Heart left ventricle (tissue), 16 donors: ENCODE measurements at regions not wholly inside any gene's neighbourhood (a gene's known extent, or its start where the extent isn't known, plus 50 kb on each side); places are given as distances from the start of the nearest gene placed in this dataset.

ENCODE experiments used
- ATAC-seq, 4 donors: fragments of 200-7000 bp; cut with Tn5 transposase; one replicate each; pipeline ENCODE4 v1.9.1; 2020 to 2022; ENCODE audit warnings: moderate library complexity in 4 of 4, mild to moderate bottlenecking in 3 of 4, moderate number of reproducible peaks in 1 of 4
- DNase-seq, 5 donors: peaks; one replicate each; pipeline ENCODE4 v3.0.0-alpha.2; 2020
- H3K27ac ChIP-seq, 12 donors: fragments of 200-600 bp; sonication (generic) in 4 of 12; one replicate each; pipeline versions ENCODE4 v1.5.0 to v1.8.0; 2016 to 2022; ENCODE audit warnings: mild to moderate bottlenecking in 2 of 12
- H3K27me3 ChIP-seq, 9 donors: fragments of 200-600 bp; sonication (generic) in 2 of 9; one replicate each; pipeline versions ENCODE4 v1.5.1 to v1.8.0; 2016 to 2022; ENCODE audit warnings: mild to moderate bottlenecking in 3 of 9
- H3K36me3 ChIP-seq, 9 donors: fragments of 200-600 bp; sonication (generic) in 2 of 9; one replicate each; pipeline versions ENCODE4 v1.5.0 to v1.8.0; 2018 to 2022; ENCODE audit warnings: mild to moderate bottlenecking in 2 of 9
- H3K4me1 ChIP-seq, 12 donors: fragments of 200-600 bp; sonication (generic) in 4 of 12; one replicate each; pipeline versions ENCODE4 v1.5.0 to v1.8.0; 2016 to 2022; ENCODE audit warnings: mild to moderate bottlenecking in 3 of 12
- H3K4me3 ChIP-seq, 12 donors: fragments of 200-600 bp; sonication (generic) in 4 of 12; one replicate each; pipeline versions ENCODE4 v1.5.0 to v1.8.0; 2017 to 2022; ENCODE audit warnings: mild to moderate bottlenecking in 9 of 12, moderate library complexity in 4 of 12
- H3K9me3 ChIP-seq, 12 donors: fragments of 200-600 bp; sonication (generic) in 4 of 12; one replicate each; pipeline versions ENCODE4 v1.5.0 to v1.8.0; 2016 to 2022; ENCODE audit warnings: mild to moderate bottlenecking in 1 of 12
- CTCF ChIP-seq, 12 donors: fragments of 200-600 bp; sonication (generic) in 4 of 12; IDR thresholded peaks; one replicate each; pipeline versions ENCODE4 v1.5.0 to v1.8.0; 2018 to 2022; ENCODE audit warnings: antibody characterized with exemption in 12 of 12, mild to moderate bottlenecking in 5 of 12
- POLR2A ChIP-seq, 2 donors: fragments of 450-650 bp; IDR thresholded peaks; one replicate each; pipeline ENCODE4 v1.6.1; 2017; ENCODE audit warnings: antibody characterized with exemption in 2 of 2, mild to moderate bottlenecking in 2 of 2, moderate library complexity in 2 of 2
- WGBS, 4 donors: extraction: QIAGEN DNeasy Blood & Tissue Kit in 2 of 4; methylation state at CpG; one replicate each; pipeline versions ENCODE4 v1.1.5 to v1.1.7; 2013 to 2018; 5-methylcytosine and 5-hydroxymethylcytosine counted together
- intact Hi-C, 10 donors: fragments of 100-400 bp; cut with DNase I; formaldehyde crosslinking; loops; one replicate each; pipeline versions ENCODE4 v1.11.1 to v1.14.2; 2022
- donor health status: ischemic (EF 13 %, LVEDD 7.1; RV severe dilation, severe dysfunction).
- donor health status: healthy with polysubstance abuse.
- donor health status: DM: no; HTN: yes; CAD: no.
- donor health status: DM: no; HTN: no; CAD: no.
- donor health status: ischemic (EF 25% LVEDD 6.9; RV normal size, moderate dysfunction).
- donor health status: ischemic (EF 25% LVEDD 5.7; RV mildly dilated, moderate dysfunction).
- donor health status: healthy.
- donor health status: DM: yes; HTN: yes; CAD: no.
- donor health status: ischemic (EF 35%, LVEDD 5.7; RV mildly dilated, moderate dysfunction).
- donor health status: nonischemic (EF 11% LVEDD 7.7; RV severe dilation, severe dysfunction).
- donor health status: DM: yes; HTN: yes; CAD: no.
- donor health status: PGD.
- donor health status: ischemic (EF 29% LVEDD 5.4; RV normal size, mild dysfunction).
- donor health status: nonischemic (EF 23%, LVEDD 6.1; RV moderate dilation, normal function).

DNA sequence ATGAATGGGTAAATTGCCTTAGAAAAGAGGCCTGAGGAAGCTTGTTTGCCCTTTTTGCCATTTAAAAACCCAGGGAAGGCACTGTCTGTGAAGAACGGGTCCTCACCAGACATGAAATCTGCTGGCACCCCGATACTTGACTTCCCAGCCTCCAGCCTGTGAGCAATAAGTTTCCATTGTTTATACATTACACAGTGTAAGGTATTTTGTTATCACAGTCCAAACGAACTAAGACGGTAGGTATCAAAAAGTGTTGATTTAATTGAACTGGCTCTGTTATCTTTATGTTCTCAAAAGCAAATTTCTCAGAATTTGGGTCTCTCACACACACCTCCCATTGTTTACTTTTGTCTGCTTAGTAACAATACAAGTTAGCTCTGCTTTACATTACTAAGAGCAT is 181.1 kb upstream of the MARCKS start:
- WGBS, 4 donors = 80 to 87% (median 83%) methylated on average over 4 of the region's 4 CpGs
- H3K4me1 ChIP-seq = peaks cover 0 to 23% (median 13%) of the 10 kb centered on the region in 12 donors
- no peak for TF ChIP-seq POLR2A (IDR thresholded peaks at IDR 0.05)
- TF ChIP-seq CTCF (IDR thresholded peaks at IDR 0.05) = no peak
- no peaks in the 10 kb centered on the region for H3K9me3 ChIP-seq
- H3K27ac ChIP-seq = no peak overlapping the region
- DNase-seq (no peak), ATAC-seq (no peak)
- no peaks in the 10 kb centered on the region for H3K36me3 ChIP-seq
- intact Hi-C loops = no loop called here
- H3K4me3 ChIP-seq = no peak overlapping the region
- H3K27me3 ChIP-seq = no peaks in the 10 kb centered on the region

DNA sequence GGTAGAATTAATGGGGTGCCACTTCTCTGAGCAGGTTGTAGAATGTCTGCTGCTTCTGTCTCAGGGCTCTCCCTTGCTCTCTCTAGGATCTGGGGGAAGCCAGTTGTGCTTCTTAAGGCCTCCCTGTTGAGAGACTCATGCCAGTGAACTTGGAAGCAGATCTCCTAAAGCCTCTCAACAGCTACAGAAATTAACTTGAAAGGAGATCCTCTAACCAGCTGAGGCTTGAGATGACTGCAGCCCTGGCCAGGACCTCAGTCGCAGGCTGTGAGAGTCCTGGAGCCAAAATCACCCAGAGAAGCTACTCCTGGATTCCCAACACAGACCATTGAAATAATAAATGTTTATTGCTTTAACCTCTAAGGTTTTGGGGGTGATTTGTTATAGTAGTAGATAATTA is 180.2 kb upstream of the MARCKS start:
- H3K4me1 ChIP-seq = peaks cover 0 to 14% (median 7%) of the 10 kb centered on the region in 12 donors
- no peak overlapping the region for H3K27ac ChIP-seq
- H3K36me3 ChIP-seq = no peaks in the 10 kb centered on the region
- H3K4me3 ChIP-seq = no peak overlapping the region
- intact Hi-C loops = no loop called here
- ATAC-seq (peak in 1 of 4 donors; percentile 32), DNase-seq (no peak)
- 79 to 90% (median 82%) methylated on average over 1 of the region's 1 CpG for WGBS, 4 donors
- H3K9me3 ChIP-seq = no peaks in the 10 kb centered on the region
- TF ChIP-seq CTCF (IDR thresholded peaks at IDR 0.05) = no peak
- no peak for TF ChIP-seq POLR2A (IDR thresholded peaks at IDR 0.05)
- H3K27me3 ChIP-seq = no peaks in the 10 kb centered on the region

- DNase-seq (no peak), ATAC-seq (no peak)
- no peaks in the 10 kb centered on the region for H3K4me1 ChIP-seq
- H3K27ac ChIP-seq = no peak overlapping the region
- intact Hi-C loops = no loop called here
- no peaks in the 10 kb centered on the region for H3K36me3 ChIP-seq
- no peaks in the 10 kb centered on the region for H3K9me3 ChIP-seq
- no peaks in the 10 kb centered on the region for H3K27me3 ChIP-seq
- no peak overlapping the region for H3K4me3 ChIP-seq
- TF ChIP-seq POLR2A (IDR thresholded peaks at IDR 0.05) = no peak
- TF ChIP-seq CTCF (IDR thresholded peaks at IDR 0.05) = no peak
- 61 to 63% (median 62%) methylated on average over 3 of the region's 3 CpGs for WGBS, 4 donors
Observed at GRCh38 chr6:113679051-113679450, 178.1 kb upstream of the MARCKS start.

GRCh38 chr6:113680301-113680700 is 176.8 kb upstream of the MARCKS start:
- 89 to 96% (median 92%) methylated on average over 2 of the region's 2 CpGs for WGBS, 4 donors
- Histone ChIP-seq H3K27ac (no peak overlapping the region), H3K36me3 (no peaks in the 10 kb centered on the region), H3K4me1 (no peaks in the 10 kb centered on the region), H3K9me3 (no peaks in the 10 kb centered on the region), H3K27me3 (no peaks in the 10 kb centered on the region), H3K4me3 (no peak overlapping the region)
- ATAC-seq (no peak), DNase-seq (no peak)
- TF ChIP-seq CTCF (IDR thresholded peaks at IDR 0.05) (no peak), POLR2A (IDR thresholded peaks at IDR 0.05) (no peak)
- intact Hi-C loops = no loop called here
